ENCODE measurements at regions not wholly inside any gene's neighbourhood (a gene's known extent, or its start where the extent isn't known, plus 50 kb on each side); places are given as distances from the start of the nearest gene placed in this dataset.

GRCh38 chr19:31670931-31671330 lies 321.7 kb upstream of the TSHZ3 start:
- TF ChIP-seq ZFX (IDR thresholded peaks at IDR 0.05) (no peak), CTCF (conservative IDR thresholded peaks at IDR 0.05) (no peak)

All from C4-2B (cell line).